GM12878 (cell line): ENCODE measurements at regions not wholly inside any gene's neighbourhood (a gene's known extent, or its start where the extent isn't known, plus 50 kb on each side); places are given as distances from the start of the nearest gene placed in this dataset.

ENCODE experiments used
- ATAC-seq: fragments of 200-7000 bp; cut with Tn5 transposase; 3 replicates; pipeline ENCODE4 v1.9.1; 2020; ENCODE audit warnings: mild to moderate bottlenecking, moderate library complexity
- BruUV-seq: library from RNA; stranded (reverse); fragments of 400-500 nt; replicated peaks from 2 replicates; lab custom pipeline; 2021; lab: Mats Ljungman, UMichigan
- CTCF ChIA-PET: fragments of 300-600 bp; sonication (Branson Sonifier 250); formaldehyde crosslinking; extraction: SDS; loops from one replicate; lab custom pipeline; 2021; ENCODE audit warnings: inconsistent platforms; lab: Yijun Ruan, JAX
- POLR2A ChIA-PET: fragments of 350-600 bp; formaldehyde crosslinking; extraction: SDS; loops from one replicate; lab custom pipeline; 2021; ENCODE audit warnings: inconsistent platforms; lab: Charles Lee
- RAD21 ChIA-PET: fragments of 300-600 bp; sonication (Branson Sonifier 250); formaldehyde crosslinking; loops from one replicate; lab custom pipeline; 2023; ENCODE audit warnings: antibody characterized with exemption; ENCODE audit not compliant: unreplicated experiment; lab: Charles Lee
- SMC1A ChIA-PET: fragments of 300-600 bp; sonication (Branson Sonifier 250); formaldehyde crosslinking; loops from one replicate; lab custom pipeline; 2023; ENCODE audit not compliant: unreplicated experiment, uncharacterized antibody; lab: Charles Lee
- DNase-seq: peaks from one replicate; pipeline ENCODE4 v3.0.0-alpha.2; 2011; ENCODE audit warnings: low read depth, low spot score
- FAIRE-seq: peaks from 3 replicates; lab custom pipeline; 2011; peaks lifted over from hg19 to GRCh38; lab: Jason Lieb, UNC
- H2AFZ ChIP-seq: 2 replicates; pipeline ENCODE4 v1.6.0; 2011; ENCODE audit warnings: low read depth, low read length, control low read depth; ENCODE audit not compliant: control insufficient read depth
- H3K27ac ChIP-seq: 2 replicates; pipeline ENCODE4 v1.5.1; 2011; ENCODE audit warnings: control low read depth; ENCODE audit not compliant: control insufficient read depth, insufficient read depth
- H3K27me3 ChIP-seq, 2 experiments: replicated peaks in 1 of 2; 2 replicates each; pipeline versions ENCODE4 v1.6.0 to v1.6.1; 2011; ENCODE audit warnings: low read length in 1 of 2; ENCODE audit not compliant: control insufficient read depth in 2 of 2, insufficient read depth in 2 of 2
- H3K36me3 ChIP-seq, 2 experiments: 2 replicates each; pipeline ENCODE4 v1.5.1; 2011; ENCODE audit warnings: low read length in 1 of 2; ENCODE audit not compliant: control insufficient read depth in 2 of 2, insufficient read depth in 2 of 2
- H3K4me1 ChIP-seq: 2 replicates; pipeline ENCODE4 v1.6.1; 2011; ENCODE audit warnings: mild to moderate bottlenecking, low read length, moderate library complexity, mixed read lengths; ENCODE audit not compliant: control insufficient read depth, insufficient read depth
- H3K4me2 ChIP-seq: 2 replicates; pipeline ENCODE4 v1.6.0; 2011; ENCODE audit warnings: control low read depth; ENCODE audit not compliant: control insufficient read depth, insufficient read depth
- H3K4me3 ChIP-seq: fragments of 200-600 bp; sonication (generic); 2 replicates; pipeline ENCODE4 v1.5.1; 2016
- H3K79me2 ChIP-seq: 2 replicates; pipeline ENCODE4 v1.6.0; 2011; ENCODE audit warnings: low read length; ENCODE audit not compliant: control insufficient read depth, insufficient read depth
- H3K9ac ChIP-seq: 2 replicates; pipeline ENCODE4 v1.8.0; 2011; ENCODE audit warnings: low read length, control low read depth, mixed read lengths; ENCODE audit not compliant: control insufficient read depth, insufficient read depth
- H3K9me3 ChIP-seq: replicated peaks from 3 replicates; pipeline ENCODE4 v1.5.1; 2011; ENCODE audit warnings: mild to moderate bottlenecking, low read length; ENCODE audit not compliant: control insufficient read depth, insufficient read depth
- H4K20me1 ChIP-seq: 2 replicates; pipeline ENCODE4 v1.6.0; 2011; ENCODE audit not compliant: control insufficient read depth, insufficient read depth
- BCLAF1 ChIP-seq: fragments of 450-650 bp; IDR thresholded peaks from 2 replicates; pipeline ENCODE4 v1.6.1; 2017; ENCODE audit warnings: antibody characterized with exemption, mild to moderate bottlenecking, moderate library complexity
- CBFB ChIP-seq: IDR thresholded peaks from 2 replicates; pipeline ENCODE4 v1.6.1; 2016; ENCODE audit warnings: antibody characterized with exemption, low read depth
- FOXM1 ChIP-seq: IDR thresholded peaks from 2 replicates; pipeline ENCODE4 v1.6.1; 2012; ENCODE audit warnings: low read depth, mild to moderate bottlenecking, inconsistent platforms, low read length, moderate library complexity
- HDGF ChIP-seq: fragments of 450-650 bp; IDR thresholded peaks from 2 replicates; pipeline ENCODE4 v1.6.1; 2016; ENCODE audit warnings: antibody characterized with exemption
- MYC ChIP-seq: IDR thresholded peaks from 2 replicates; pipeline ENCODE4 v1.6.1; 2011; ENCODE audit warnings: mild to moderate bottlenecking, low read length, moderate library complexity, inconsistent platforms; ENCODE audit not compliant: insufficient read depth, insufficient replicate concordance, insufficient read length, severe bottlenecking
- PAX5 ChIP-seq: IDR thresholded peaks from 2 replicates; pipeline ENCODE4 v1.6.1; 2011; ENCODE audit warnings: low read depth, low read length, borderline replicate concordance
- PML ChIP-seq: IDR thresholded peaks from 2 replicates; pipeline ENCODE4 v1.6.1; 2012; ENCODE audit warnings: low read length, inconsistent platforms
- POLR2AphosphoS2 ChIP-seq: IDR thresholded peaks from 2 replicates; pipeline ENCODE4 v1.6.1; 2011; ENCODE audit warnings: low read depth, mild to moderate bottlenecking, low read length, improper control_type of control experiment, moderate library complexity
- RELB ChIP-seq: fragments of 450-650 bp; IDR thresholded peaks from 2 replicates; pipeline ENCODE4 v1.6.1; 2017; ENCODE audit warnings: low read depth, mild to moderate bottlenecking, moderate library complexity
- RUNX3 ChIP-seq: IDR thresholded peaks from 2 replicates; pipeline ENCODE4 v1.6.1; 2012; ENCODE audit warnings: low read length, inconsistent platforms
- SMAD1 ChIP-seq: fragments of 450-650 bp; IDR thresholded peaks from 2 replicates; pipeline ENCODE4 v1.6.1; 2018; ENCODE audit warnings: mild to moderate bottlenecking, low read depth; ENCODE audit not compliant: partially characterized antibody
- SREBF2 ChIP-seq: IDR thresholded peaks from 2 replicates; pipeline ENCODE4 v1.6.1; 2012; ENCODE audit warnings: mild to moderate bottlenecking, low read length
- STAT3 ChIP-seq: IDR thresholded peaks from 2 replicates; pipeline ENCODE4 v1.6.1; 2011; ENCODE audit warnings: low read depth, low read length, improper control_type of control experiment
- TAF1 ChIP-seq: IDR thresholded peaks from 2 replicates; pipeline ENCODE4 v1.6.1; 2011; ENCODE audit warnings: mild to moderate bottlenecking, low read depth, low read length, borderline replicate concordance
- in situ Hi-C: fragments of 300-500 bp; cut with MboI; formaldehyde crosslinking; loops from 9 replicates; pipeline ENCODE4 v1.14.3; 2018; ENCODE audit warnings: mixed read lengths
- intact Hi-C: fragments of 100-400 bp; cut with micrococcal nuclease; formaldehyde crosslinking; loops from one replicate; pipeline ENCODE4 v1.14.2; 2022; ENCODE audit not compliant: unreplicated experiment

GRCh38 chr10:76697923-76698322 lies 939.7 kb downstream of the KCNMA1 start:
- CTCF ChIA-PET = no interaction called here
- TF ChIP-seq CBFB (no peak), PML (no peak), TAF1 (no peak), RELB (no peak), MYC (no peak), POLR2AphosphoS2 (no peak), PAX5 (no peak), RUNX3 (no peak), SMAD1 (no peak), BCLAF1 (no peak), SREBF2 (no peak), HDGF (no peak), STAT3 (no peak), FOXM1 (no peak)
- no peak for FAIRE-seq

More at GRCh38 chr10:76697923-76698322, 939.7 kb downstream of the KCNMA1 start:
- Histone ChIP-seq H3K9ac (no peak overlapping the region), H3K4me3 (no peak overlapping the region), H3K27ac (no peak overlapping the region), H3K9me3 (no peaks in the 10 kb centered on the region), H3K4me1 (no peaks in the 10 kb centered on the region), H2AFZ (no peak overlapping the region), H3K27me3 (no peaks in the 10 kb centered on the region), H3K79me2 (no peaks in the 10 kb centered on the region), H4K20me1 (no peaks in the 10 kb centered on the region), H3K36me3 (no peaks in the 10 kb centered on the region), H3K4me2 (no peak overlapping the region)
- no TSS peak for BruUV-seq
- ChIA-PET POLR2A (no interaction called here), SMC1A (no interaction called here), RAD21 (no interaction called here)
- no peak for DNase-seq
- no peak for ATAC-seq
- in situ Hi-C loops (no loop called here), intact Hi-C loops (no loop called here)
